Kidney epithelial cell (primary cell): ENCODE measurements at regions not wholly inside any gene's neighbourhood (a gene's known extent, or its start where the extent isn't known, plus 50 kb on each side); places are given as distances from the start of the nearest gene placed in this dataset.

ENCODE experiments used
- DNase-seq: peaks from one replicate; pipeline ENCODE4 v3.0.0-alpha.2; 2010; ENCODE audit warnings: low read depth
- H3K27me3 ChIP-seq: 2 replicates; pipeline ENCODE4 v1.6.0; 2011; ENCODE audit warnings: low read length; ENCODE audit not compliant: control insufficient read depth, insufficient read depth
- H3K36me3 ChIP-seq: 2 replicates; pipeline ENCODE4 v1.5.1; 2011; ENCODE audit warnings: low read length; ENCODE audit not compliant: control insufficient read depth, insufficient read depth
- H3K4me3 ChIP-seq: 2 replicates; pipeline ENCODE4 v1.5.1; 2011; ENCODE audit warnings: low read depth, mild to moderate bottlenecking, control low read depth, low read length
- CTCF ChIP-seq: IDR thresholded peaks from 2 replicates; pipeline ENCODE4 v1.5.1; 2011; ENCODE audit warnings: mild to moderate bottlenecking, moderate library complexity, low read length, control low read depth, inconsistent platforms; ENCODE audit not compliant: insufficient read depth, poor library complexity, severe bottlenecking

- no peak for DNase-seq
- H3K27me3 ChIP-seq: no peaks in the 10 kb centered on the region
- H3K36me3 ChIP-seq: no peaks in the 10 kb centered on the region
- TF ChIP-seq CTCF: no peak
- H3K4me3 ChIP-seq: no peak overlapping the region
These were observed 853.2 kb upstream of the INTU start for GRCh38 chr4:126779436-126780166.

GRCh38 chr4:126783191-126783590 lies 849.6 kb upstream of the INTU start:
- DNase-seq: no peak
- H3K4me3 ChIP-seq: no peak overlapping the region
- TF ChIP-seq CTCF: no peak
- no peaks in the 10 kb centered on the region for H3K27me3 ChIP-seq
- H3K36me3 ChIP-seq: no peaks in the 10 kb centered on the region

- no peak for TF ChIP-seq CTCF
- DNase-seq: no peak
- no peak overlapping the region for H3K4me3 ChIP-seq
- H3K27me3 ChIP-seq: no peaks in the 10 kb centered on the region
- no peaks in the 10 kb centered on the region for H3K36me3 ChIP-seq
These were observed 847.7 kb upstream of the INTU start for GRCh38 chr4:126784966-126785580.

GRCh38 chr4:126790633-126791032 lies 842.1 kb upstream of the INTU start:
- H3K4me3 ChIP-seq: no peak overlapping the region
- TF ChIP-seq CTCF: no peak
- no peaks in the 10 kb centered on the region for H3K27me3 ChIP-seq
- no peak for DNase-seq
- no peaks in the 10 kb centered on the region for H3K36me3 ChIP-seq

- TF ChIP-seq CTCF: no peak
- DNase-seq: no peak
- Histone ChIP-seq H3K4me3 (no peak overlapping the region), H3K27me3 (no peaks in the 10 kb centered on the region), H3K36me3 (no peaks in the 10 kb centered on the region)
These were observed 838.4 kb upstream of the INTU start for GRCh38 chr4:126794363-126794762.

GRCh38 chr4:126798214-126798613 lies 834.5 kb upstream of the INTU start:
- no peak for TF ChIP-seq CTCF
- H3K27me3 ChIP-seq: no peaks in the 10 kb centered on the region
- H3K4me3 ChIP-seq: no peak overlapping the region
- DNase-seq: no peak
- no peaks in the 10 kb centered on the region for H3K36me3 ChIP-seq
